HCT116 (cell line): ENCODE measurements at regions not wholly inside any gene's neighbourhood (a gene's known extent, or its start where the extent isn't known, plus 50 kb on each side); places are given as distances from the start of the nearest gene placed in this dataset.
A peak's percentile ranks its signal among the peaks of the same experiment; 100 is the strongest.

Experiments
- ATAC-seq: fragments of 200-7000 bp; cut with Tn5 transposase; 2 replicates; pipeline ENCODE4 v1.9.1; 2020; ENCODE audit warnings: mild to moderate bottlenecking, moderate library complexity
- BruUV-seq: library from RNA; stranded (reverse); fragments of 400-500 nt; replicated peaks from 2 replicates; lab custom pipeline; 2021; lab: Mats Ljungman, UMichigan
- CTCF ChIA-PET: fragments of 300-600 bp; sonication (Branson Sonifier 250); formaldehyde crosslinking; loops from one replicate; lab custom pipeline; 2021; ENCODE audit warnings: antibody characterized with exemption; lab: Charles Lee
- POLR2A ChIA-PET: fragments of 300-600, 350-600 bp; sonication (Branson Sonifier 250); formaldehyde crosslinking; loops from one replicate; lab custom pipeline; 2021; ENCODE audit warnings: antibody characterized with exemption; lab: Charles Lee
- RAD21 ChIA-PET, 2 experiments: fragments of 300-600 bp; sonication (Branson Sonifier 250); formaldehyde crosslinking; loops; one replicate each; lab custom pipeline; 2023; ENCODE audit warnings: low total read pairs in 2 of 2; ENCODE audit not compliant: uncharacterized antibody in 2 of 2, unreplicated experiment in 2 of 2, low non-redundant PET in 1 of 2; lab: Charles Lee
- DNase-seq: peaks from one replicate; pipeline ENCODE4 v3.0.0-alpha.2; 2010; ENCODE audit warnings: low read depth, low spot score
- H2AFZ ChIP-seq: fragments of 200-600 bp; shearing (Covaris generic), sonication (generic); 2 replicates; pipeline ENCODE4 v1.6.1; 2017; ENCODE audit warnings: low read depth, mixed run types, mixed read lengths, antibody characterized with exemption, low read length; ENCODE audit not compliant: poor library complexity, severe bottlenecking
- H3K27ac ChIP-seq: 2 replicates; pipeline ENCODE4 v1.5.1; 2012; ENCODE audit warnings: low read depth, low read length
- H3K27me3 ChIP-seq: fragments of 200-600 bp; sonication (generic); 2 replicates; pipeline ENCODE4 v1.6.1; 2016; ENCODE audit warnings: mixed run types, low read length, mixed read lengths; ENCODE audit not compliant: insufficient read depth
- H3K36me3 ChIP-seq, 2 experiments: fragments of 200-500 bp in 1 of 2; fragments of 200-600 bp in 1 of 2; sonication (Bioruptor generic) in 1 of 2; sonication (generic) in 1 of 2; 2 replicates each; pipeline versions ENCODE4 v1.5.1 to v1.6.1; 2014 to 2016; ENCODE audit warnings: low read length in 2 of 2, inconsistent platforms in 1 of 2, mixed read lengths in 1 of 2, mixed run types in 1 of 2; ENCODE audit not compliant: insufficient read depth in 2 of 2, control insufficient read depth in 1 of 2
- H3K4me1 ChIP-seq, 2 experiments: fragments of 200-600 bp in 1 of 2; sonication (generic) in 1 of 2; 2 replicates each; pipeline versions ENCODE4 v1.5.1 to v1.6.1; 2012 to 2017; ENCODE audit warnings: low read length in 2 of 2, inconsistent platforms in 1 of 2, mild to moderate bottlenecking in 1 of 2, mixed read lengths in 1 of 2, mixed run types in 1 of 2, moderate library complexity in 1 of 2; ENCODE audit not compliant: insufficient read depth in 2 of 2, control insufficient read depth in 1 of 2
- H3K4me2 ChIP-seq: fragments of 200-600 bp; sonication (generic); 2 replicates; pipeline ENCODE4 v1.6.1; 2017; ENCODE audit warnings: mixed run types, low read length, mixed read lengths
- H3K4me3 ChIP-seq, 2 experiments: fragments of 200-600 bp in 1 of 2; sonication (generic) in 1 of 2; replicated peaks in 1 of 2; 2 replicates each; pipeline ENCODE4 v1.5.1; 2011 to 2016; ENCODE audit warnings: low read length in 2 of 2, control low read depth in 1 of 2, low read depth in 1 of 2, mild to moderate bottlenecking in 1 of 2, mixed read lengths in 1 of 2, mixed run types in 1 of 2
- H3K79me2 ChIP-seq: fragments of 200-600 bp; sonication (generic); 2 replicates; pipeline ENCODE4 v1.6.1; 2017; ENCODE audit warnings: mild to moderate bottlenecking, mixed run types, low read length, moderate library complexity, mixed read lengths; ENCODE audit not compliant: insufficient read depth
- H3K9ac ChIP-seq: fragments of 200-600 bp; sonication (generic); 2 replicates; pipeline ENCODE4 v1.6.1; 2016; ENCODE audit warnings: low read length, mixed read lengths
- H3K9me2 ChIP-seq: fragments of 200-600 bp; sonication (generic), shearing (Covaris generic); 2 replicates; pipeline ENCODE4 v1.6.1; 2017; ENCODE audit warnings: mixed run types, mild to moderate bottlenecking, moderate library complexity; ENCODE audit not compliant: insufficient read depth
- H3K9me3 ChIP-seq, 2 experiments: fragments of 200-500 bp in 1 of 2; fragments of 200-600 bp in 1 of 2; sonication (Bioruptor generic) in 1 of 2; sonication (generic) in 1 of 2; 2 replicates each; pipeline ENCODE4 v1.6.1; 2014 to 2017; ENCODE audit warnings: low read length in 2 of 2, mixed read lengths in 2 of 2, inconsistent platforms in 1 of 2, low read depth in 1 of 2, mild to moderate bottlenecking in 1 of 2, mixed run types in 1 of 2, moderate library complexity in 1 of 2; ENCODE audit not compliant: control insufficient read depth in 1 of 2, insufficient read depth in 1 of 2
- H4K20me1 ChIP-seq: fragments of 200-600 bp; sonication (generic), shearing (Covaris generic); 2 replicates; pipeline ENCODE4 v1.6.1; 2017; ENCODE audit warnings: mixed run types, mild to moderate bottlenecking, moderate library complexity; ENCODE audit not compliant: insufficient read depth
- CBX3 ChIP-seq: IDR thresholded peaks from 2 replicates; pipeline ENCODE4 v1.6.1; 2012; ENCODE audit warnings: low read depth
- EGR1 ChIP-seq: IDR thresholded peaks from 2 replicates; pipeline ENCODE4 v1.6.1; 2012; ENCODE audit warnings: low read depth
- ELF1 ChIP-seq: IDR thresholded peaks from 2 replicates; pipeline ENCODE4 v1.6.1; 2012; ENCODE audit warnings: low read depth, borderline replicate concordance
- EZH2 ChIP-seq: fragments of 200-600 bp; sonication (generic); IDR thresholded peaks from 2 replicates; pipeline ENCODE4 v1.6.1; 2017; ENCODE audit warnings: antibody characterized with exemption, mixed run types
- JUND ChIP-seq: IDR thresholded peaks from 2 replicates; pipeline ENCODE4 v1.6.1; 2012
- POLR2AphosphoS5 ChIP-seq: IDR thresholded peaks from 2 replicates; pipeline ENCODE4 v1.6.1; 2011; ENCODE audit warnings: mild to moderate bottlenecking, low read depth, low read length, moderate library complexity
- REST ChIP-seq: IDR thresholded peaks from 2 replicates; pipeline ENCODE4 v1.6.1; 2012; ENCODE audit warnings: low read depth
- SP1 ChIP-seq: IDR thresholded peaks from 2 replicates; pipeline ENCODE4 v1.6.1; 2012; ENCODE audit warnings: low read depth
- ZBTB33 ChIP-seq: IDR thresholded peaks from 2 replicates; pipeline ENCODE4 v1.6.1; 2011; ENCODE audit warnings: mild to moderate bottlenecking, low read length, moderate library complexity; ENCODE audit not compliant: insufficient replicate concordance; ENCODE audit errors: extremely low read depth
- ZFX ChIP-seq: fragments of 450-650 bp; IDR thresholded peaks from 2 replicates; pipeline ENCODE4 v1.6.1; 2017
- ZNF274 ChIP-seq: fragments of 200-500 bp; sonication (Bioruptor generic); IDR thresholded peaks from 2 replicates; pipeline ENCODE4 v1.6.1; 2014; ENCODE audit warnings: mild to moderate bottlenecking, low read depth, low read length, inconsistent platforms
- intact Hi-C: fragments of 100-400 bp; cut with micrococcal nuclease; formaldehyde crosslinking; loops from 2 replicates; pipeline ENCODE4 v1.10.0; 2022
- TF ChIP-seq, protein P1 (sequence below), 3 experiments: fragments of 200-600 bp in 1 of 3; sonication (generic) in 1 of 3; IDR thresholded peaks in 2 of 3; conservative IDR thresholded peaks in 1 of 3; 2 replicates each; pipeline ENCODE4 v1.5.1; 2012 to 2017; ENCODE audit warnings: low read depth in 2 of 3, low read length in 2 of 3, antibody characterized with exemption in 1 of 3, borderline replicate concordance in 1 of 3, control low read depth in 1 of 3, mild to moderate bottlenecking in 1 of 3, mixed read lengths in 1 of 3, mixed run types in 1 of 3, moderate library complexity in 1 of 3; ENCODE audit not compliant: insufficient read depth in 1 of 3

DNA sequence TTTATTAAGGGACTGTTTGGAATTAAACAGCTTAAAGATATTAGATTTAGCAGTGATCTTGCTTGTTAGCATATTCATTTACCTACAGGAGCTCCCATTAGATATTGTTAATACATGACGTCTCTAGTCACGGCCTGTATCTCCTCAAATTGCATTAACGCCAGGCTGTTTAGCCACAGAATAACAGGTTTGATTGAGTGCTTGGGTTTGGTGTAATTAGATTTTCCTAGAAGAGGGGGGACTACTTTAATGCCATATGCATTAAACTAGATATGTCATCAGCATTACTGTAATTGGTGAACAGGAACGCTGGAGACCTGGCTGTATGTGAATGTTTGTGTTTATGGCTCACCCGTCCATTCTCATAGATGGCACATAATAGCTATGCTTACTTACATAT is 841.4 kb upstream of the NR2F2 start:
- ChIA-PET POLR2A (no interaction called here), CTCF (no interaction called here), RAD21 (no interaction called here)
- Histone ChIP-seq H2AFZ (no peak overlapping the region), H3K27ac (no peak overlapping the region), H3K4me2 (no peak overlapping the region), H3K27me3 (no peaks in the 10 kb centered on the region), H3K4me1 (peaks cover 0 to 5% of the 10 kb centered on the region in 2 experiments; a peak in 1 of 4 replicates), H4K20me1 (no peaks in the 10 kb centered on the region), H3K4me3 (no peak overlapping the region), H3K79me2 (no peaks in the 10 kb centered on the region), H3K36me3 (no peaks in the 10 kb centered on the region), H3K9me3 (no peaks in the 10 kb centered on the region), H3K9me2 (no peaks in the 10 kb centered on the region), H3K9ac (no peak overlapping the region)
- ATAC-seq (no peak), DNase-seq (no peak)
- intact Hi-C loops = no loop called here
- no TSS peak for BruUV-seq
- TF ChIP-seq, protein P1, sequence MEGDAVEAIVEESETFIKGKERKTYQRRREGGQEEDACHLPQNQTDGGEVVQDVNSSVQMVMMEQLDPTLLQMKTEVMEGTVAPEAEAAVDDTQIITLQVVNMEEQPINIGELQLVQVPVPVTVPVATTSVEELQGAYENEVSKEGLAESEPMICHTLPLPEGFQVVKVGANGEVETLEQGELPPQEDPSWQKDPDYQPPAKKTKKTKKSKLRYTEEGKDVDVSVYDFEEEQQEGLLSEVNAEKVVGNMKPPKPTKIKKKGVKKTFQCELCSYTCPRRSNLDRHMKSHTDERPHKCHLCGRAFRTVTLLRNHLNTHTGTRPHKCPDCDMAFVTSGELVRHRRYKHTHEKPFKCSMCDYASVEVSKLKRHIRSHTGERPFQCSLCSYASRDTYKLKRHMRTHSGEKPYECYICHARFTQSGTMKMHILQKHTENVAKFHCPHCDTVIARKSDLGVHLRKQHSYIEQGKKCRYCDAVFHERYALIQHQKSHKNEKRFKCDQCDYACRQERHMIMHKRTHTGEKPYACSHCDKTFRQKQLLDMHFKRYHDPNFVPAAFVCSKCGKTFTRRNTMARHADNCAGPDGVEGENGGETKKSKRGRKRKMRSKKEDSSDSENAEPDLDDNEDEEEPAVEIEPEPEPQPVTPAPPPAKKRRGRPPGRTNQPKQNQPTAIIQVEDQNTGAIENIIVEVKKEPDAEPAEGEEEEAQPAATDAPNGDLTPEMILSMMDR (IDR thresholded peaks at IDR 0.05 in 2 of 3, conservative IDR thresholded peaks at IDR 0.05 in 1 of 3; ENCODE audit: borderline replicate concordance in 1 of 3, insufficient read depth in 1 of 3, low read depth in 2 of 3, low read length in 2 of 3) = no peak

- POLR2A ChIA-PET = no interaction called here
- H3K9me2 ChIP-seq = no peaks in the 10 kb centered on the region
- H3K79me2 ChIP-seq = no peaks in the 10 kb centered on the region
- no TSS peak for BruUV-seq
- no peak overlapping the region for H3K9ac ChIP-seq
- no peak overlapping the region for H3K27ac ChIP-seq
- RAD21 ChIA-PET = no interaction called here
- CTCF ChIA-PET = no interaction called here
- H3K36me3 ChIP-seq = no peaks in the 10 kb centered on the region
- H3K4me3 ChIP-seq = no peak overlapping the region
- intact Hi-C loops = no loop called here
- no peaks in the 10 kb centered on the region for H3K9me3 ChIP-seq
- no peaks in the 10 kb centered on the region for H3K27me3 ChIP-seq
- no peak overlapping the region for H2AFZ ChIP-seq
- peak; percentile 40; the same call in 1 of the 2 replicates for ATAC-seq
- peaks cover 0 to 5% of the 10 kb centered on the region in 2 experiments; a peak in 1 of 4 replicates for H3K4me1 ChIP-seq
- no peaks in the 10 kb centered on the region for H4K20me1 ChIP-seq
- no peak for DNase-seq
- 0 out of 2 replicates have a peak overlapping the region, but pooled peaks have one; percentile 3 for H3K4me2 ChIP-seq
- TF ChIP-seq JUND (no peak), ZFX (no peak), SP1 (no peak), CBX3 (no peak), EZH2 (no peak), POLR2AphosphoS5 (no peak), EGR1 (no peak), ELF1 (no peak), ZBTB33 (no peak), REST (no peak), ZNF274 (no peak)
Observed at GRCh38 chr15:95492388-95493070, 838.0 kb upstream of the NR2F2 start.
